ENCODE measurements at regions not wholly inside any gene's neighbourhood (a gene's known extent, or its start where the extent isn't known, plus 50 kb on each side); places are given as distances from the start of the nearest gene placed in this dataset.

GRCh38 chr6:49328051-49328744, 134.9 kb downstream of the MMUT start:
- Histone ChIP-seq H3K27ac (no peak overlapping the region), H3K4me1 (peaks cover 0 to 12% (median 0%) of the 10 kb centered on the region in 3 donors), H3K9me3 (no peaks in the 10 kb centered on the region), H3K36me3 (no peaks in the 10 kb centered on the region), H3K4me3 (no peak overlapping the region), H3K27me3 (no peaks in the 10 kb centered on the region)
- DNase-seq, result no peak
- intact Hi-C loops (cut with DNase I), result no loop called here
- no peak for TF ChIP-seq CTCF (IDR thresholded peaks at IDR 0.05)
- no peak for TF ChIP-seq POLR2A (IDR thresholded peaks at IDR 0.05)
- WGBS, 2 donors, result 56 to 73% methylated on average over 1 of the region's 1 CpG

GRCh38 chr6:49327571-49327970, 135.5 kb downstream of the MMUT start:
- H3K4me3 ChIP-seq, result no peak overlapping the region
- peaks cover 0 to 12% (median 0%) of the 10 kb centered on the region in 3 donors for H3K4me1 ChIP-seq
- intact Hi-C loops (cut with DNase I), result no loop called here
- TF ChIP-seq POLR2A (IDR thresholded peaks at IDR 0.05) (no peak), CTCF (IDR thresholded peaks at IDR 0.05) (no peak)
- no peaks in the 10 kb centered on the region for H3K36me3 ChIP-seq
- H3K27ac ChIP-seq, result no peak overlapping the region
- no peaks in the 10 kb centered on the region for H3K9me3 ChIP-seq
- WGBS, 2 donors, result 86 to 93% methylated on average over 2 of the region's 2 CpGs
- no peak for DNase-seq
- no peaks in the 10 kb centered on the region for H3K27me3 ChIP-seq

GRCh38 chr6:49327005-49327404, 136.0 kb downstream of the MMUT start:
- WGBS, 2 donors, result 30 to 40% methylated on average over 1 of the region's 1 CpG
- Histone ChIP-seq H3K27ac (peak overlapping the region in 1 of 4 donors; percentile 14), H3K4me3 (no peak overlapping the region), H3K4me1 (peaks cover 0 to 12% (median 0%) of the 10 kb centered on the region in 3 donors), H3K27me3 (no peaks in the 10 kb centered on the region), H3K36me3 (no peaks in the 10 kb centered on the region), H3K9me3 (no peaks in the 10 kb centered on the region)
- intact Hi-C loops (cut with DNase I), result no loop called here
- no peak for TF ChIP-seq POLR2A (IDR thresholded peaks at IDR 0.05)
- no peak for TF ChIP-seq CTCF (IDR thresholded peaks at IDR 0.05)
- DNase-seq, result no peak

GRCh38 chr6:49326347-49326746, 136.7 kb downstream of the MMUT start:
- Histone ChIP-seq H3K36me3 (no peaks in the 10 kb centered on the region), H3K9me3 (no peaks in the 10 kb centered on the region), H3K4me1 (peaks cover 0 to 12% (median 0%) of the 10 kb centered on the region in 3 donors), H3K27me3 (no peaks in the 10 kb centered on the region), H3K27ac (peak overlapping the region in 2 of 4 donors; percentile 5 to 69), H3K4me3 (no peak overlapping the region)
- WGBS, 2 donors, result 4 to 7% methylated on average over 2 of the region's 2 CpGs
- DNase-seq, result no peak
- no peak for TF ChIP-seq POLR2A (IDR thresholded peaks at IDR 0.05)
- no peak for TF ChIP-seq CTCF (IDR thresholded peaks at IDR 0.05)
- intact Hi-C loops (cut with DNase I), result no loop called here

GRCh38 chr6:49325891-49326290, 137.2 kb downstream of the MMUT start:
- intact Hi-C loops (cut with DNase I), result no loop called here
- Histone ChIP-seq H3K27me3 (no peaks in the 10 kb centered on the region), H3K4me3 (no peak overlapping the region), H3K27ac (peak overlapping the region in 2 of 4 donors; percentile 5 to 69), H3K9me3 (no peaks in the 10 kb centered on the region), H3K4me1 (peaks cover 0 to 12% (median 0%) of the 10 kb centered on the region in 3 donors), H3K36me3 (no peaks in the 10 kb centered on the region)
- no peak for DNase-seq
- TF ChIP-seq POLR2A (IDR thresholded peaks at IDR 0.05) (no peak), CTCF (IDR thresholded peaks at IDR 0.05) (no peak)
- 35 to 58% methylated on average over 1 of the region's 1 CpG for WGBS, 2 donors
